IPS-18c (cell line): ENCODE measurements at regions not wholly inside any gene's neighbourhood (a gene's known extent, or its start where the extent isn't known, plus 50 kb on each side); places are given as distances from the start of the nearest gene placed in this dataset.
"Not testable (repeated sequence)": the region's sequence is repeated elsewhere in the genome, so short reads cannot be mapped to it uniquely, and the experiment has no call there.

Experiments
- H3K4me3 ChIP-seq: 2 replicates; pipeline ENCODE4 v1.7.0; 2013; ENCODE audit warnings: low read depth, mild to moderate bottlenecking, low read length, moderate library complexity; ENCODE audit not compliant: insufficient read depth
- H3K9me3 ChIP-seq: one replicate; pipeline ENCODE4 v1.6.1; 2013; ENCODE audit warnings: mild to moderate bottlenecking, low read length, moderate library complexity; ENCODE audit not compliant: control insufficient read depth, insufficient read depth

- no peaks in the 10 kb centered on the region for H3K9me3 ChIP-seq
Measured at GRCh38 chr5:155564541-155564940, 551.0 kb downstream of the KIF4B start.

GRCh38 chr5:155575861-155576260 is 562.3 kb downstream of the KIF4B start:
- H3K4me3 ChIP-seq, result no peak overlapping the region
- H3K9me3 ChIP-seq, result no peaks in the 10 kb centered on the region

More at GRCh38 chr5:155564541-155564940, 551.0 kb downstream of the KIF4B start:
- H3K4me3 ChIP-seq, result no peak overlapping the region

GRCh38 chr5:155586808-155587207 is 573.3 kb downstream of the KIF4B start:
- H3K9me3 ChIP-seq, H3K4me3 ChIP-seq: not testable (repeated sequence)

GRCh38 chr5:155587458-155587857 is 573.9 kb downstream of the KIF4B start:
- Histone ChIP-seq H3K9me3 (no peaks in the 10 kb centered on the region), H3K4me3 (no peak overlapping the region)

- Histone ChIP-seq H3K4me3 (no peak overlapping the region), H3K9me3 (no peaks in the 10 kb centered on the region)
Measured at GRCh38 chr5:155591273-155591672, 577.7 kb downstream of the KIF4B start.

GRCh38 chr5:155594270-155594669 is 580.7 kb downstream of the KIF4B start:
- no peaks in the 10 kb centered on the region for H3K9me3 ChIP-seq
- H3K4me3 ChIP-seq, result no peak overlapping the region

GRCh38 chr5:155595791-155596190 is 582.2 kb downstream of the KIF4B start:
- no peak overlapping the region for H3K4me3 ChIP-seq
- H3K9me3 ChIP-seq, result no peaks in the 10 kb centered on the region

- H3K9me3 ChIP-seq, result no peaks in the 10 kb centered on the region
- H3K4me3 ChIP-seq, result no peak overlapping the region
Measured at GRCh38 chr5:155598552-155598951, 585.0 kb downstream of the KIF4B start.

- H3K9me3 ChIP-seq, result no peaks in the 10 kb centered on the region
- H3K4me3 ChIP-seq, result no peak overlapping the region
Measured at GRCh38 chr5:155605920-155606319, 592.4 kb downstream of the KIF4B start.

GRCh38 chr5:155616779-155617392 is 603.3 kb downstream of the KIF4B start:
- H3K9me3 ChIP-seq, result no peaks in the 10 kb centered on the region
- H3K4me3 ChIP-seq, result no peak overlapping the region

- no peaks in the 10 kb centered on the region for H3K9me3 ChIP-seq
- H3K4me3 ChIP-seq, result no peak overlapping the region
Measured at GRCh38 chr5:155619688-155620087, 606.1 kb downstream of the KIF4B start.

- Histone ChIP-seq H3K9me3 (no peaks in the 10 kb centered on the region), H3K4me3 (no peak overlapping the region)
Measured at GRCh38 chr5:155620821-155621410, 607.4 kb downstream of the KIF4B start.

- Histone ChIP-seq H3K4me3 (no peak overlapping the region), H3K9me3 (no peaks in the 10 kb centered on the region)
Measured at GRCh38 chr5:155624597-155625241, 611.2 kb downstream of the KIF4B start.

GRCh38 chr5:155625315-155625714 is 611.8 kb downstream of the KIF4B start:
- H3K4me3 ChIP-seq, result no peak overlapping the region
- no peaks in the 10 kb centered on the region for H3K9me3 ChIP-seq

GRCh38 chr5:155625897-155626543 is 612.5 kb downstream of the KIF4B start:
- no peaks in the 10 kb centered on the region for H3K9me3 ChIP-seq
- H3K4me3 ChIP-seq, result no peak overlapping the region

GRCh38 chr5:155626592-155626991 is 613.0 kb downstream of the KIF4B start:
- Histone ChIP-seq H3K9me3 (no peaks in the 10 kb centered on the region), H3K4me3 (no peak overlapping the region)

GRCh38 chr5:155628346-155628745 is 614.8 kb downstream of the KIF4B start:
- H3K4me3 ChIP-seq, result no peak overlapping the region
- peaks cover 2% of the 10 kb centered on the region for H3K9me3 ChIP-seq

- peaks cover 5% of the 10 kb centered on the region for H3K9me3 ChIP-seq
- no peak overlapping the region for H3K4me3 ChIP-seq
Measured at GRCh38 chr5:155629597-155629996, 616.0 kb downstream of the KIF4B start.
